AG09309 (cell line): ENCODE measurements at regions not wholly inside any gene's neighbourhood (a gene's known extent, or its start where the extent isn't known, plus 50 kb on each side); places are given as distances from the start of the nearest gene placed in this dataset.

ENCODE experiments used
- DNase-seq: peaks from one replicate; pipeline ENCODE4 v3.0.0-alpha.2; 2010; ENCODE audit warnings: low read depth
- H3K4me3 ChIP-seq: 2 replicates; pipeline ENCODE4 v1.5.1; 2011; ENCODE audit warnings: mild to moderate bottlenecking, low read depth, low read length, moderate library complexity; ENCODE audit not compliant: control insufficient read depth
- CTCF ChIP-seq: IDR thresholded peaks from 2 replicates; pipeline ENCODE4 v1.5.1; 2011; ENCODE audit warnings: mild to moderate bottlenecking, low read depth, low read length, inconsistent platforms; ENCODE audit not compliant: insufficient read depth, control insufficient read depth; ENCODE audit errors: missing control alignments

DNA sequence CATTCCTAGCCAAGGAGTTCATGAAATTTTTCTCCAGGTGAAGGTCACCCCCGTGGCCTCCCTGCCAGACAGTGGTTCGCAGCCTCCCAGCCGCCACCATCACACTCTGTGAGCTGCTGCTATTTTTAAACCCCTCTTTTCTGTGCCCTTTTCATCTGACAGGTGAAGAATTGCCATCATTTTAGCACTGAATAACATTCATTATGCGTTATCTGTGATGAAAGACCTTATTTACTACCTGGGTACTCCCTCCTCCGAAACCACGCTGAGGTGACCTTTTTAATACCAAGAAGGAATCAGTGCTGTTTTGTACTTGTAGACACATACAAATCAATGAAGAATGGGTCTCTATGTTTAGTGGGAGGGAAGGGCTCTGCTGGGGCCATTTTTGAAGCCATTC is 148.9 kb upstream of the GPR12 start:
- no peak for DNase-seq
- no peak overlapping the region for H3K4me3 ChIP-seq
- TF ChIP-seq CTCF, result no peak

- DNase-seq, result no peak
- H3K4me3 ChIP-seq, result no peak overlapping the region
- no peak for TF ChIP-seq CTCF
Observed at GRCh38 chr13:26908126-26908525, 147.5 kb upstream of the GPR12 start.

DNA sequence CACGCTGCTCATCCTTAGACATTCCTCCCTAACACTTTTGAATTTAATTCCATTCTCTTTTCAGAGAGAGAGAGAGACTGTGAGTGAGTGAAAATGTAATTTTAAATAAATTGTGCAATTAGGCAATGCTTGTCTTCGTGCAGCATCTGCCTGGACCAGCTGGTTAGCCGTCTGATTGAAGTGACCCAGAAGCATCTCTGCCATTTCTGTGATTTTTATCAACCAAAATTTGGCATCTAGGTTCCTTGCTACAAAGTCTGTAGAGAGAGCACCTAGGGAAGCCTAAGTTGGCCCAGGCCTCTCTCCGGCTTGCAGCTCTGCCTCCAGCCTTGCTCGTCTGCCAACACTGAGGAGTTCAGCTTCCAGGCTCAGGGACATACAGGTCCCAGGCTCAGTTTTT is 138.6 kb upstream of the GPR12 start:
- H3K4me3 ChIP-seq, result no peak overlapping the region
- no peak for TF ChIP-seq CTCF
- no peak for DNase-seq

DNA sequence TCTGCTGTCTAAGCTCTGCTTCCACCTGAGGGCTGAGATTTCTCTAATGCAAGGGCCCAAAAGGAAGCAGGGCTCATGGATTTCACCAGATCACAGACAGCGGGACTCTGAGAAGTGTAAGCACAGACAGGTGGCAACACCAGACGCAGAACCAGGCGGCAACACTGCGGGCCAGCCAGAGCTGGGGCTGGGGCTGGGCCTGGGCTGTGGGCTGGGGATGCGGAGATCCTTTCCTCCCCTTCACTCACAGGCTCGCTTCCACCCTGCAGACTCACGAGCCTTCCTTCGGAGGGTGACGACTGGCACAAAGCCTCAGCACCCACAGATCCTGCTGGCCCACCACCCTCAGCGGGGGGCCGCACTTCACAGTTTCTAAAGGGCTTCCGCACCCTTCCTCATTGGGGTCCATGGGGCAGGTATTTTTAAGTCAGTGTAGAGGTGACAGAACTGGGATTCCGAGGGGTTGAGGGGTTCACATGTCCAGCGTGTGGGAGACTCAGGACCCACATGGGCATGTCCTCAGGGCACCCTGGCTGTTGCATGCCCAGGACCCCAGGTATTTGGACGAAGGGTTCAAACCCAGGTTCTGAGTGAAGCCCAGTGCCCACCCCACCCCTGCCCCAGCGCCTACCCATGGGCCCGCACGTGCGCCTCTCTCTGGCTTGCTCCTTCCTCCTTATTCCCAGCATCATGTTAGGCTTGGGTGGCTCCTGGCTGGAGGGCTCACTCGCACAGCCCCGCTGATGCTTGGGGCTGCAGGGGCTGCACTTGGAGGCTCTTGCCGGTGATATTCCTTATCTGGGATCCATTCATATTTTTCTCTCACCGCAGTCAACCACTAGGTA is 137.3 kb upstream of the GPR12 start:
- no peak for DNase-seq
- TF ChIP-seq CTCF, result no peak
- no peak overlapping the region for H3K4me3 ChIP-seq

- no peak for DNase-seq
- no peak overlapping the region for H3K4me3 ChIP-seq
- no peak for TF ChIP-seq CTCF
Observed at GRCh38 chr13:26896986-26897668, 136.5 kb upstream of the GPR12 start.

GRCh38 chr13:26895808-26896466 is 135.4 kb upstream of the GPR12 start:
- H3K4me3 ChIP-seq, result no peak overlapping the region
- DNase-seq, result no peak
- TF ChIP-seq CTCF, result no peak
